CD4-positive, alpha-beta T cell treated with Interleukin-21 for 1 hour (primary cell): ENCODE measurements at regions not wholly inside any gene's neighbourhood (a gene's known extent, or its start where the extent isn't known, plus 50 kb on each side); places are given as distances from the start of the nearest gene placed in this dataset.

Source experiments
- DNase-seq: peaks from one replicate; pipeline ENCODE4 v3.0.0-alpha.2; 2020

- DNase-seq: no peak
Observed at GRCh38 chr15:97661796-97662195, 298.7 kb upstream of the ARRDC4 start.

- DNase-seq: no peak
Observed at GRCh38 chr15:97672586-97672985, 287.9 kb upstream of the ARRDC4 start.

DNA sequence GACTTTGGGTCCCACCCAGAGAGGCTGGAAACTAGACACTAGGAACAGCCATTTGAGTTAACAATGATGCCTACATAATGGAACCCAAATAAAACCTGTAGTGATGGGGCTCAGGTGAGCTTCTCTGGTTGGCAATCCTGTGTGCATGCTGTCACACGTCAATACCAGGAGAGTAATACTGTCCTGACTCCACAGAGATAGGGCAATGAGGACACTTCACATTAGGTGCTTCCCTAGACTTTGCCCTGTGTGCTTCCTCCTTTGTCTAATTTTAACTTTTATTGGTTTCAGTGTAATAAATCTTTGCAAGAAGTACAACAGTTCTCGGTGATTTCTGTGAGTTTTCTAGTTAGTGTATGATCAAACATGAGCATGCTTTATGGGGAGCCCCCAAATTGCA is 281.8 kb upstream of the ARRDC4 start:
- no peak for DNase-seq

GRCh38 chr15:97679106-97679688 is 281.3 kb upstream of the ARRDC4 start:
- no peak for DNase-seq

- no peak for DNase-seq
Observed at GRCh38 chr15:97680606-97681220, 279.8 kb upstream of the ARRDC4 start.

GRCh38 chr15:97683831-97684230 is 276.7 kb upstream of the ARRDC4 start:
- DNase-seq: no peak

DNA sequence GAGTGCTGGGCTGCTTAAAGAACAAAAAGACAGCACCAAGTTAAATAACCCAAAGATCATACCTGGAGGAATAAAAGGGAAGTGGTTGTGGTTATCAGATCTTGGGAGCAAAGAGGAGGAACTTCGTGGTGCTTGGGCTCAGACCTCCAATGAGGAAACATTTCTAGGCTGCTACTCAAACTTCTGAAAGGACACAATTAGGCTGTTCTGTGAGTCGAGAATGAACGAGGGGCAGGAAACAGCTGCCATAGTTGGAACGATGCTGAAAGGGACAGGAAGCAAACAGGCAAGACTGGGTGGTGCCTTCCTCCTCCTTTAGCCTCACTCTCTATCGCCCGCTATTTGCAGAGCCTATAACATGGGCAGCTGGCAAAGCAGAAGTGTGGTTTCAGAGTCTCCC is 276.3 kb upstream of the ARRDC4 start:
- no peak for DNase-seq

DNA sequence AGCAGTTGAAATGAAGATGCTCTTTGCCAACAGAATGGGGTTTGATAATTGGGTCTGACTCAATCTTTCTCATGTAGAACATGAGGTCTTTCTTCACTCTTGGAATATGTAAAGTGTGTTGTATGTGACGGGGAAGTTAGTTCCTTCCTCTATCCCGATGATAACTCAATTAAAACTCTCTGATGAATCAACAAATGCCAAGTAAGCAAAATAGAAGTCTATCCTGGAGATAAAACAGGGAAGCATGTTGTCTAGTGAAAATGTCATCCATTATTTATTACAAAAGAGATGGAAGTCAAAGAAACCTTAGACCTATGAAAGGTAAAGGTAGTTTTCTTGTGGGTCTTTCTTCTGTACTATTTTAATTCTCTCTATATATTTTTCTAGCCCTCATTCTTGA is 274.2 kb upstream of the ARRDC4 start:
- no peak for DNase-seq

DNA sequence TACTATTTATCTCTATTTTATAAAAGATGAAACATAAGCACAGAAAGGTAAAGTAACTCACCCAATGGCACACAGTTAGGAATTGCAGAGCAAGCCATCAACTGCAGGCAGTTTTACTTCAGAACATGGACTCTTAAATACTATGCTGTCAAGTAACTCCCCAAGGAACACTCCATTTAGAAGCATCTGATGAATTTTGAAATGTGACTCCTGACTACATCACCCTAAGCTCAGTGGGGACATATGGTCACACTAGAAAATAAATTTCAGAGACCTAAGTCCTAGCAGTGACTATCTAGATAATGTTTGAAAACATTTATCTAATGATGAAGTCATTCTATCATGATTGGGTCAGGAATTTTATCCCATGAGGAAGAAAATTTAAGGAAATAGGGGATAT is 272.8 kb upstream of the ARRDC4 start:
- DNase-seq: no peak

- no peak for DNase-seq
Observed at GRCh38 chr15:97688177-97688576, 272.3 kb upstream of the ARRDC4 start.

GRCh38 chr15:97688886-97689285 is 271.6 kb upstream of the ARRDC4 start:
- DNase-seq: no peak

DNA sequence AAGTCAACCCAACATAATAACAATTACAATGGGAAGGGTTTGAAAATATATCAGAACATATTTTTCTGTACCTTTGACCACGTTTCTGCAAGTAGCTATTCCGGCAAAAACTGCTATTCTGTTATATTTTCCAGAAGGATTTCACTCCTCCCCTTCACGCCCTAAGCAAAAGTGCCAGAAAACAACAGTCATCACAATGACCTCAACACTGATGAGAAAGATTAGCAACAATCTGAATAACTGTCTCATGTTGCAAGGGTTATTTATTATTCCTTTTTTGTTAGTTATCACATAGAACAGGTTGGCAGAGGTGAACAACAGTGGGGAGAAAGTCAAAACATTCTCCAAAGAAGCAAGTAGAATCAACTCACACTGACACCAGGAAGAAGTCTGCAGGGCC is 269.4 kb upstream of the ARRDC4 start:
- DNase-seq: no peak

DNA sequence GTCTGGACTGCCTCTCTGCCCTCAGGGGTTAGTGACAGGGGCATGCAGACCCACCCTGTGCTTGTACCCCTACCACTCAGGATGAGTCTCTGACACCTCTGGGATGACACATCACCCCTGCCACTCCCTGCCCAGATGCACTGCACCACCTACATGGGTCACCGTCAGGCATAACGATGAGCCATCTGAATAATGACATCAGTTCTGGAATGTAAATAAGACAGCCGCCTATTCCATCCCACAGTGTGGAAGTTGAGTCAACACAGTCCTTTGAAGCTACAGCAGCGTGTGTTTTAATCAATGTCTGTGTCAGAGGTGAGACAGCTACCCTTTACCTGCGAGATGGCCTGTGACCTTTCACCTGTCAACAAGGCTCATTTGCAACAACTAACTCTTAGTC is 268.7 kb upstream of the ARRDC4 start:
- no peak for DNase-seq

GRCh38 chr15:97692301-97693015 is 268.0 kb upstream of the ARRDC4 start:
- DNase-seq: no peak

- no peak for DNase-seq
Observed at GRCh38 chr15:97694456-97694855, 266.0 kb upstream of the ARRDC4 start.

- DNase-seq: no peak
Observed at GRCh38 chr15:97703400-97703799, 257.1 kb upstream of the ARRDC4 start.

GRCh38 chr15:97706059-97706458 is 254.4 kb upstream of the ARRDC4 start:
- DNase-seq: no peak

DNA sequence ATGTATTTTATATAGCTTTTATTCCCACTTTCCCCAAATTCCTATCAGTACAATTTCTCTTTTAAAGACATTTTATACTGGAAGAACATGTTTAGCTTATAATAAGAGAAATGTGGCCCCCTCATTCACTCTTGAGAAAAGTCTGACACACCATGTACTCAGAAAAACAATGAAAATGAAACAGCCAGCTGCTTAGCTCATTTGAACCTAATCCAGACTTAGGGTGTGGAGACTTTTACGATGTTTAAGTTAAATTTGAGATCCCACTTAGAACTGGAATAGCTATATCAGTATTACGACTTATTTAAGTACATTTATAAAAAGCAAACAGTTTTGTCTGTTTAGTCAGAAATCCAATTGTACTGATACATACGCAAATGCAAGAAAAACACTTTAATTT is 252.3 kb upstream of the ARRDC4 start:
- DNase-seq: no peak

DNA sequence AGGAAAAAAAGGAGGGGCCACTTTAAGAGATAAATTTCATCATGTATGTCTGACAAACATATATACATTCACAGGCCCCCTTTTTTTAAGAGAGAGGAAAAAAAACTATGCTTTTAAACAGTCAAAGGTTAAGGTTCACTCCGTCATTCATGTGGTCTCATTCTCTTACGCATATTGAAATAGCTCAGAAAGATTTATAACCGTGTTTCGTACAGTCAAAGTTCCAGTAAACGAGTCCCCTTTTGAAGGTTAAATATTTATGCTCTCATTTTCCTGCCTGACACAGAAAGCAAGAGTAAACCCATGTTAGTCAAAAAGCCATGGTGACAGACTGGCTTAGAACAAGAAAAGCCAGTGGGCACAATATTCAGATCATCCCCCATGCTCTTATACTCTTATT is 248.0 kb upstream of the ARRDC4 start:
- no peak for DNase-seq

DNA sequence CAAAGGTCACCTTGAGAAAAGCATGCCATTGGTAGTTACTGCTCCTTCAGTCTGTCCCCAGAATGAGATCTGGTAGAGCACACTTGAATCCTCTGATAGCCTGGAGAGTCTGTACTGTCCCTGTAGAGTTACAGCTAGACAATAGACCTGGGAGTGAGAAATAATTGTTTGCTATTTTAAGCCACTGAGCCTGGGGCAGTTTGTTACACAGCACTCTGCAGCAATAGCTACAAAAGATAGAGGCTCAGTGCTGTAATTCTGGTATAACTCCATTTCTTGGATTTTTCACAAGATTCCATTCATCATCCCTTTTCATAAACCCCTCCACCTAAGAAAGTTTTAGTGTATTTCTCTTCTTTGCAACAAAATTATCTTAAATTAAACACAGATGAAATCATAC is 242.7 kb upstream of the ARRDC4 start:
- DNase-seq: no peak

- DNase-seq: no peak
Observed at GRCh38 chr15:97718509-97718908, 242.0 kb upstream of the ARRDC4 start.

GRCh38 chr15:97728791-97729190 is 231.7 kb upstream of the ARRDC4 start:
- no peak for DNase-seq

DNA sequence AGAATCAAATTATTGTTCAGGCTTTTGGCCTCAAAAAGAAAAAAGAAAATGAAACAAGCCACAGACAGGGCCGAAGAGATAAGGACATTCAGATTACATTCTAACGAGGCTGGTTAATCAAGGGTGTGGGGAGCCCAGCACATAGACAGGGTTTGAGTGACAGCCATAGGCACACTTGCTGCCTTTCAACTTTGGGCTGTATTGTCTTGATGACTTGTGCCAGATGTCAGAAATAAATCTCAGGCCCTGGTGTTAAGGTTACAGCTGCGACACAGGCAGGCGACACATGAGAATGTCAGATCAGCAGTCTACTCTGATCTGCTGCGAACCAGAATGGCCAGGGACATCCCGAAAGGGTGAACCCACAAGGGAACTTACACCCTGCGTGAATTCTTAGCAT is 231.2 kb upstream of the ARRDC4 start:
- DNase-seq: no peak

DNA sequence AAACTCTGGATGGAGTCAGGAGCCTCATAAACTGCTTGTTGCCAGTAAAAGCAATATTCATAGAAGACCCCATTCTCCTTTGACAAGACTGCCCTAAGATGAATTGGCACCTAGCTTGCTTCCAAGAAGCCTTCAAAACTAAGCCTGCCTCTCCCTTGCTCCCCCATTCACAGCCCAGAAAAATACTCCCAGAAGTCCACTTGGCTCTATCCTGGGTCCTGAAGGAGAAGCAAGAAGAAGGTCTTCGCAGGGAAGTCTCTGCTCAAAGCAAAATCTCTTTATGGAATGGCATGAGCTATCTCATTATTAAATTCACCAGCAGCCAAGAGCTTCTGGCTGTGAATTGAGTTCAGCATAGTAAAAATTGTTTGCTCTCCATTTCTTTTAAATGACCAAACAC is 230.2 kb upstream of the ARRDC4 start:
- DNase-seq: no peak

DNA sequence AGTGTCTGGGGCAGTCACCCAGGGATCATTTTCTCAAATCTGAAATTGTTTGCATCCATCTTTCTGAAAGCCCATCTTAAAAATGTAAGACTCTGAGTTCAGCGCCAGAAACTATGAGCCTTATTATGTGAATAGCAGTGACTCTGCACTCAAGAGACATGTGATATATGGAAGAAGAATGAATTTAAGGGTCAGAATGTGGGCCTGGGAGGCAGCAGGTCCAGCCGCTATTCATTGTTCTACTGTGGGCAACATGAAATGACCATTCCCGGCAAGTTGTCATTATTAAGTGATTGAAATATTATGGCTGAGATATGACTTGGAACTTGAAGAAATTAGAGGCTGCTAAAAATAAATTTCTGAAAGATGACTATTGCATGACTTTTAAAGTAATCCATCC is 228.6 kb upstream of the ARRDC4 start:
- DNase-seq: no peak
